GM18511 (cell line): ENCODE measurements at regions not wholly inside any gene's neighbourhood (a gene's known extent, or its start where the extent isn't known, plus 50 kb on each side); places are given as distances from the start of the nearest gene placed in this dataset.

Source experiments
- ATAC-seq: cut with Tn5 transposase; IDR thresholded peaks from one replicate; pipeline ENCODE4 v1.9.1; 2021; ENCODE audit warnings: mild to moderate bottlenecking, moderate library complexity; ENCODE audit not compliant: unreplicated experiment

DNA sequence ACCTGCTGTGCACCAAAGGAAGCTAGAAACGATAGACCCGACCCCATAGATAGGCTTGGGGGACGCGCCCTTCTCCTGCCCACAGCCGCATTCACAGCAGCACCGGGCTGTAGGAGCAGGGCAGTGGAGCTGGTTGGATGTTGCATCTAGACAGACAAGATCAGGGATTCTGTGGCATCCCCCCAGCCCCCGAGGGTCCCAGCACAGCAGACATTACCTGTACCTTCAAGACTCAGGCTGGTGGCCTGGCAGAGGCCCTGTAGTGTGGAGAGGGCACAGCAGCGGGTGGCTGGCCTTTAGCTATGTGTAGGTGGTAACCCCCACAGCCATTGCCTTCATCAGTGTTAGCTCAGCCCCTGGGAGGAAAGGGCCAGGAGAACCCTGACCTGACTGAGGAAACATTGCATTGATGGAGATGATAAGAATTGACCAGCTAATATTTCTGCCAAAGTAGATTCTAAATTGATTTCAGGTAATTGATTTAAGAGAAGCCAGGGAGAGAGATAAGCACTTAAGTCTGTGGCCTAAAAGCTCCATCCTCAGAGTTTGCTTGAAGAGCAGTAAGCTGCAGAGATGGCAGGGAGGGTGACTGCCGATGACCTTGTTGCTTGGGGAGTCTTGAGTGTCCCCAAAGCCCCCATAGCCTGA lies 269.4 kb downstream of the TLE3 start:
- ATAC-seq = no peak

DNA sequence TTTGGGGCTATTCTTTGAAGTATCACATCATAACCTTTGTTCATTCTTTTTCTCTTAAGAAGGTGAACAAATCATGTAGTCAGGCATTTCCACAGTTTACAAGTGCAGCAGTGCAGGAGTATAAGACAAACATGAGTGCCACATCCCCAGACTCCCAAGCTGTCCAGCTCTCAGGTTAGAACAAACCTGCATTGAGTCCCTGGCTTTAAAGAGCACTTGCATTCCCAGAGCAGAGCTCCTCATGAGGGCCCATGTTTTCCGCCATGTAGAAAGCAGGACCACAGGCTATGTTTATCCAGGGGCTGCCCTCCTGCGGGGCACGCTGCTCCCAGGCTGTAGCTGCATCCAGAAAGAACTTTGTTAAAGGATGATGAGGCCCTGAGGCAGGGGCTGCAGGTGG lies 267.7 kb downstream of the TLE3 start:
- no peak for ATAC-seq

DNA sequence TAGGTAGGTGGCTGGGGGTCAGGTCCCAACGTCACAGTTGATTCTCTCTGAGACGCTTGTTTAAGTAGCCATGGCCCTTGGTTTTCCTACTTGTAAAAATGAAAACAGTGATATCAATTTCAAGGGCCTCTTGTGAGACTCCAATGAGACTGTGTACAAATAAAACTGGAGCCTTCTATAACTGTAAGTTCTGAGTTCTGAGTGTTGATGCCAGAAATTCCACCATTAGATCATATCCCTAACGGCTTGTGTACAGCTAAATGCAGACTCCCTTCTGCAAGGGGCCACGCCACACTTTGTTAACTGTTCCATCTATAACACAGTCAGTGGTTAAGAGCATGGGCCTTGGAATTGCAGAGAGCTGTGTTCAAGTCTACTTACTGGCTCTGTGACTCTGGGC lies 267.3 kb downstream of the TLE3 start:
- ATAC-seq = no peak

DNA sequence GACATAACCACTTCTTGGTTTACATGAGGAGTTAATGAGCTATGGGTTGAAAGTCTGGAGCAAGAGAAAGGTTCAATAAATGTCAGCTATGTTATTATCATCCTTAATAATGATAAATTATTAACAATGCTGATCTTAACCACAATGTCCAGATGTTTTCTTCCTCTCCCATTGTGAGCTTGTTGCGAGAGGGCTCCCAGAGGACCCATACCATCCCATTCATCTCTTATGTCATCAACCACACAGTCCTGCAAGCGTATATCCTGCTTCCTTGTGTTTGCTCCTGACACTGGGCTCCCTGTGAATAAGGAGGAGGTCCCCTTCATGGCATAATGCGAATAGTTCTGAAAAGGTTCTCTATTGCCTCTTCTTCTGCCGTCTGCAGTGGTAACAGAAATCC lies 266.8 kb downstream of the TLE3 start:
- ATAC-seq = no peak

DNA sequence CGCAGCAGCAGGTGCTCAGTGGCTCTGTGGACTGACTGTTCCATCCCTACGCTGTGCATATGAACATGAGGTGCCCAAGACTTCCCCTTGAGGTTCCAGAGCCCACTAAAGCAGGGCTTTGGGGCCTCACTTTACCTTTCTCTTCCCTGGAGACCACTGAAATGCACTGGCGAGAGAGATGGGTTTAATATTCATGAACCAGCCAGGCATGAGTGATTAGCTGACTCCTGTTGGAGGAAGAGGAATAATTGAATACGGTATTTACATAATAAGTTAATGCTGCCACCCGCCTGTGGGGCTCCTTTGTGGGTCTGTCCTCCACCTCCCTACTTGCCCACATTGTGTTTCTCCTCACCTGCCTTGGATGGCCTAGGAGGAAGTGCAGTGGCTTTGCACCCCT lies 263.4 kb downstream of the TLE3 start:
- ATAC-seq = no peak

DNA sequence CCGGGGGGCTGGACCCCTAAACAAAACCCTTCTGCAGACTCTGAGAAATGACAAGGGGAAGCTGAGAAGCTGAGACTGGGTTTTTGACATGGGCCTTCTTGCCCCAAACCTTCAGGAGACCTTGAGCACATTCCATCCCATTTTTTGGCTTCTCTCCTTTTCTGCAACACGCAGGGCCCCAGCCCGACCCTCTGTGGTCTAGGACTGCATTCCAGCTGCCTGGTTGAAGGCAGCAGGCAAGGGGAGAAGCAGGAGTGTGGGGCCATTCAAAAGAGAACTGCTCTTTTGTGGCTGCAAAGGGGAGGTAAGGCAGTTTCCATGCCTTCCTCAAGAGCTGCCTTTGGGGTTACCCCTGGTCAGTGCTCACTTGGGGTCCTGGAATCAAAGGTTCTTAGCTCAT lies 263.0 kb downstream of the TLE3 start:
- ATAC-seq = no peak

DNA sequence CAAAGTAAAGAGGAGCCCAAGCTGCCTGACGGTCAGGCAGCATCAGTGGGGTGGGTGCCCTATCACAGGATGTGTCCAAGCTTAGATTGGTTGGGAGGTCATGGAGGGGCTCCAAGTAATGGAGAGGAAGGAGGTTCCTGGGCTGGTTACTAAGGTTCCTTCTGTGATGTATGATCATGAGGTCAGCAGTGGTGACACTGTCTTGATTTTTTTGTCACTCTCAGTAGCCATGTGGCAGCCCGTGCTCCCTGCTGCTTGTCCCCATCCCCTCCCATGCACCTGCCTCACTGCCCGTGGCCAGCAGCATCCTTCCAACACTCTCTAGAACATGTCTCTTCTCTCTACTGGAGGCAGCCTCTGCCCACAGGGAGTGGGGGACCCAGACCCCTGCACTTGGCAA lies 261.7 kb downstream of the TLE3 start:
- no peak for ATAC-seq

DNA sequence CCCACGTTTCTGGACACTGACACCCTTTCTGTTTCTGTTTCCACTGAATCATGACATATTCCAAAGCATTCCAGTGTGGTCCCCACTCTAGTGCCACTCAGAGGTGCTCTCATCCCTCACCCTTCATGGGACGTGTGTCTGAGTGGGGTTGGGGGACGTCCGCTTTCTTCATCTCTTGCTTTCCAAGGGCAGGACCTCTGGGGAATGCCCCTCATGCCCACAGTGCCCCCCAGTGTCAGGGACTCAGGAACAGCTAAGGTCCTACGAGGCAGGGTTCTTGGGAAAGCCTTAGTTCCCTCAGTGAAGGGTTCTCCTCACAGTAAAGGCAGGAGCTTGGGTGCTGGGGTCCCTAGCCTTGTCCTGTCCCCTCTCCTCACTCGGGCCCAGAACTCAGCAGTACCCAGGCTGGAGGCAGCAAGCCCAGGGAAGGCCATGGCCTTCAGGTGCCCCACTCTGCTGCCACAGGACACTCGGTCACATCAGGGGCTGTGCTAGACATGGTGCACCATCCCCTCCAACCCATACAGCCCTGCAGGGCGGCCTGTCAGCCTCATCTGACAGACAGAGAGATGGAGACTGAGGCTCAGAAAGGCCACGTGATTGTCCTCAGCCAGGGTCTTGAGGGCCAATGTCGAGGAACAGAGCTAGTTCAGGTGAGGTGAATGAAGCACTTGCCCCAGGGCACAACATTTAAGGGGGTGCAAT lies 261.0 kb downstream of the TLE3 start:
- no peak for ATAC-seq

DNA sequence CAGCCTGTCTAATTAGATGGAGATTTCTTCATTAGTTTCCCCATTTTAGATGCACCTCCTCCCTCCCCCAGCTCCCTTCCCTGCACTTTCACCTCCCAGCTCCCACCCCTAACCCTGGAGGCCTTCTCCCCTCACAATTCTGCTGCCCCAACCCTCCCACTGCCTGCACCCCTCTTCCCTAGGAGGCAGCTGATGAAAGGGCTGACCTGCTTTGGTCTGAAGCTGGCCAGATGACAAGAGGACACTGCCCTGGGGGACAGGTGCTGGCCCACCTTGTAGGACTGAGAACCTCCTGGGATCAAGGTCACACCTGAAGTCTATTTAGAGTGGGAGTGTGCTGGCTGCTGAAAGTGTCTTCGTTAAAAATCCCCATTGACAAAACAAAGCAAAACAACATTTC lies 259.4 kb downstream of the TLE3 start:
- no peak for ATAC-seq

DNA sequence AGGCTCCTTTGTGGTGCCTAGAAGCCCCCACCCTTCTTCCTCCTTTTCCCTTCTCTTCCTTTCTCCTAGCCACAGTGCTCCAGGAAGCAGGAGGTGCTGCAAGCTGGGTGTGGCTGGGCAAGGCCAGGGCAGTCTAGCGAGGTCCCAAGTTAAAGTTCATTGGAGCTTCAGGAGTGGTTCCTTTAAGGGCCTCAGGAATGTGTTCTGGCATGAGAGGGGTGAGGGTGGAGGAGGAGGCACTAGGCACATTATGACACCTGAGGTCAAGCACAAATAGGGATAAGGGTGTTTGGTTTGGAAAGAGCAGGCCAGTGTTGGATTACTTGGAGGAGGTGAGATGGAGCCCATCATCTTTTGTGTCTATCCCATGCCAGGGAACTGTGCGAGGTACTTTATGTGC lies 258.7 kb downstream of the TLE3 start:
- ATAC-seq = no peak

DNA sequence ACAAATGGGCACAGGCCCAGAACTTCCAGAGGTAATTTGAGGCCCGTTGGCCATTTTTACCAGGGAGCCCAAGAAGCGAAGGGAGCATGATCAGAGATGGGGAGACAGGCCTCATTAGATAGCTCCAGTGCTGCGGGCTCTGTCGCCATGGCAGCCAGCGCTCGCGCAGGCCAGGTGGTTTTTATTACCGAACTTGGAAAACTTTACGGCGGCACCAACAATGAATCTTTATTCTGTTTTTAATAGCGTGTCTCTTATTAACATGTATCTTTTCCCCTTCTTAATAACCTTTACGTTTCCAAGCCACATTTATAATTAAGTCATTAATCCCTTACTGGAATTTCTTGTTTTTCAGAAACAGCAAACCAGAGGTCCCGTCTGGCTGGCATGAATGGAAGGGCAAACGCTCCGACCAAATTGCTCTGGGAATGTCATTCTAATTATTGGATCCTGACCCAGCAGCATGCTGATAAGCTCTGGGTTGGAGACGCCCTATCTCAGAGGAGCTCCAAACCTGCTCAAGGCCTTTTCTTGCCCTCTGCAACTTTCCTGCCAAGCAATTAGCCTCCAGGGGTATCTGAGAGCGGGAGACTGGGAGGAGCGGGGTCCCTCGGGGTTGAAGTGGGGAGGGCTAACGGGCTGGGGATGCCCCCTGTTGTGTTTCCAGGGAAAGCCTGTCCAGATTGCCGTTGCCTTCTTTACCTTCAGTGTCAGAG lies 256.4 kb downstream of the TLE3 start:
- ATAC-seq = no peak

DNA sequence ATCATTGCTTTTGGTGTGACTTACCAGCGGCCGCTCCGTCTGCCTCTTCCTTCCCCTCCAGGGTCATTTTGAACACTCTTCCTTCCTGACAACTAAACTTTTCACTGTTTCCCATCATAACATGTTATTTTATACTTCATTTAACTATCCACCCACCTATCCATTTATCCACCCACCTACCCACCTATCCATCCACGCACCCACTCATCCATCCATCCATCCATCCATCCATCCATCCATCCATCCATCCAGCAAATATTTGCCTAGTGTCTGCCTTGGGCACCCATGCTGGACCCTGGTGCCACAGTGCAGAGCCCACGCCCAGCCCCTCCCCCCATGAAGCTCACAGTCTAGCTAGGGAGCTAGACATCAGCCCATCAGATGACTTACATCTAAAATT lies 254.9 kb downstream of the TLE3 start:
- no peak for ATAC-seq

DNA sequence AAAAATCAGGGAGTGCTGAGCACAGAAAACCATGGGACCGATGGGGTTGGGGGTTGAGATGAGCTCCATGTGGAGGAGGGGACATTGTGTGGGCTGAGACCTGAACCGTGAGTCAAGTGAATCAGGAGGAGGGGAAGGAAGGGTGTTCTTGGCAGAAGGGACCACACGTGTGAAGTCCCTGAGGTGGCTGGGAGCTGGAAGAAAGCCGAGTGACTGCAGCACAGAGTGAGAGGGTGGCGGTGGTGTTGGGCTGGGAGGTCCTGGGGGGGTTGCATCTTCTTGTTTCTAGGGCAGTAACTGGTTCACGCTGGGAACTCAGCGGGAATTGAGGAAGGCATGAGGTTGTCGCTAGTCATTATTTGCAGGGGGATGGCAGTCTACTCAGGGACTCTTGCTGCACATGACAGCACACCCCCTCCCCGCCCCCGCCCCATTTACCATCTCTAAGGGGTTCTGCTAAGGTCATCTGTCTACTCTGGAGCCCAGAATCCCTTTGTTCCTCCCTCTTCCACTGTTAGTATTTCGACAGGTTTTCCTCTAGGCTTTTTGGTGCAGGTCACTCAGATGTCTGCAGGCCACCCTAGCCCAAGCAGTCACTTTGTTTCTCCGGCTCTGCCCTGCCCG lies 254.3 kb downstream of the TLE3 start:
- no peak for ATAC-seq

DNA sequence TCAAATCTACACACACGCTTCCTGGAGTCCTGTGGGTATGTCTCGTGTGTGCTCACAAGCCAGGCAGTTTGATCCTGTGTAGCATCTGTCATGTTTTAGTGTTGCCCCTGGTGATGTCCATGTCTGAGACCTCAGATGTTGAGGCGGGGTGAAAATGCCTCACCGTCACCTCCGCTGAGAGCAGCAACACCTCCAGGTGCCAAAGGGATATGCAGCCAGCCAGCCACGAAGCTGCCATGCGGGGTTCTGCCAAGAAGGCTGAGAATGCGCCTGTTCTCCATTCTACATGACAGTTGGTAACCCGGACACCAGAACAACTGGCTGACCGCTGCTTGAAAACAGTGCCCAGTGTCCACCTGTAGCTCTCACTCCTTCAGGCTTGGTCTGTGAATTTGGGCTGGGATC lies 253.8 kb downstream of the TLE3 start:
- ATAC-seq = no peak

DNA sequence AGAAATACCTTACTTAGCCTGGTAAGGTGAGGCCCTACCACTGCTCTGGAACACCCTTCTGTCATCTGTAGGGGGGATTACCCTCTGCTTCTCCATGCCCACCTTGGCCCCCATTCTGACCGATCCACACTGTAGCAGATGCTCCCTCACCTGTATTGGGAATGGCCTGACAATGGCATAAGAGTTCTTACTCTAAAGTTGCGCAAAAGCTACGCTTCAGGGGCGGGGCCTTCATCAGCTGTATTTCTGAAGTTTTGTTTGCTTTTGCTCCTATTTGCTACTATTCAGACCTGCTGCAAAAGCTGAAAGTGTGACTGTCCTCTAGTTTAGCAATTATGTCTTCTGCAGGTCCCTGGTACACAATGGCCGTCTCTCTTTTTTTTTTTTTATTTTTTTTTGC lies 252.6 kb downstream of the TLE3 start:
- no peak for ATAC-seq

DNA sequence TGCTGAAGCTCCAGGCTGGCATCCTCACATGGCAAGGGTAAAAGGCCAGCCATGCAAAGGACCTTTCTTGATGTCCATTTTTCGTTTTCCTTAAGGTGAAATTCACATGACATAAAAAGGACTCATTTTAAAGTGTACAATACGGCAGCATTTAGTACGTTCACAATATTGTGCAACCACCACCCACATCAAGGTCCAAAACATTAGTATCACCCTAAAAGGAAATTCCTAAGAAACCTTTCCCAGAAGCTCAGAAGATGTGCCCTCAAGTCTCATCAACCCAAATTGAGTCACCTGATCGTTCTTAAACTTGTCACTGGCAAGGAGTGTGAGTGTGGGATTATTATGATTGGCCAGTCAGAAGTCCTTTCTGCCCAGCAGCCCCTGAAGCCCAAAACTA lies 250.1 kb downstream of the TLE3 start:
- no peak for ATAC-seq

DNA sequence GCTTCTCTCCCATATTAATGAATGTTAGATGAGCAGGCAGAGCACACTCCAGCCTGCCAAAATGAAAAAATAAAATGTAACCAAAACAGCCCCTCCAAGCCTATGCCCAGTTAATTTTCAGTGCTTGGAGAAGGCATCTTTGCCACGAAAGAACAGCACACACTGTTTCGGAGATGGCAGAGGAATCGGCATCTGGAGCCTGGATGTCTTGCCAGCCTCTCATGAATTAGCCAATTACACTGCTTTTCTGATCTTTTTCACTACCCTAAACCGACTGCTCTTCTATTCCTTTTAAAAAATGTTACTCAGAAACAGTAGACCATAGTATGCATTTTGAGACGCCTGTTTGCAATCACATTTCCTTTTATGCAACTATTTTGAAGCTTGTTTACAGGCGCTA lies 249.6 kb downstream of the TLE3 start:
- ATAC-seq = no peak

DNA sequence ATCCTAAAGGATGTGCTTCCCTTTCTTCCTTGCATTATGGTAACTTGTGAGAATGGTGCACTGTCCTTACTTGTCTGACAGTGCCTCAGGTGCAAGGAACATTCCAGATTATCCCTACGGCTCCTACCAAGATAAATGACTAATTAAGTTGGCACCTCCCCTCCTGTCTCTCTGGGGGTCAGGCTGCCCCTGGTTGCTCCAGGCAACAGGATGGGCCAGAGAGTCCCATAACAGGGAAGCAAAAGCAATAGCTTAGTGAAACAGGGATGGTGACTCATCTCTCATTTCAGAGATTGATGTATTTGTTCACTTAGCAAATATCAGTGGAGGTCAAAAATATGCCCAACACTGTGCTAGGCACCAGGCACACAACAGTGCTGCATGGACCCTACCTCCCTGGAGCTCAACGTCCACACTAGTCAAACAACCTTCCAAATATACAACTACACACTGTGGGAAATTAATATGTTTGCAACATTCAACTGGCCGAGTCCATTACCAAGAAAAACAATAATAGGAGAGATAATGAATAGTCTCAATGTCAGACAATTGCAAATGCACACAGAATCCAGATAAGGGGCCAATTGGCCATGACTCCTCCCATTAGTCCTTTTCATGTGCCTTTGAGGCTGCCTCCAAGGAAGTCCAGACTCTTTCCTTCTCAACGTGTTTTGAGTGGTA lies 249.0 kb downstream of the TLE3 start:
- ATAC-seq = no peak

DNA sequence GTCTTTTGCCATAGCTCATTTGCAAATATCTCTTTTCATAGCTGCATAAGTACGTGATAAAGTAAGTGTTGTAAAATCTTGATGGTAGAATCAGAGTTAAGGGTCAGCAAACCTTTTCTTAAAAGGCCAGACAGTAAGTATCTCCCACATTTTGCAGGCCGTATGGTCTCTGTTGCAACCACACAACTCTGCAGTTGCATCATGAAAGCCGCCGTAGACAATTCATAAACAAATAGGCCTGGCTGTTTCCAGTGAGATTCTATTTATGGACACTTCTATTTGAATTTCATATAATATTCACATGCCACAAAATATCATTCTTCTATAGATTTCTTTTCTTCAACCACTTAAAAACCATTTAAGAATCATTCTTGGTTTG lies 248.5 kb downstream of the TLE3 start:
- ATAC-seq = no peak

DNA sequence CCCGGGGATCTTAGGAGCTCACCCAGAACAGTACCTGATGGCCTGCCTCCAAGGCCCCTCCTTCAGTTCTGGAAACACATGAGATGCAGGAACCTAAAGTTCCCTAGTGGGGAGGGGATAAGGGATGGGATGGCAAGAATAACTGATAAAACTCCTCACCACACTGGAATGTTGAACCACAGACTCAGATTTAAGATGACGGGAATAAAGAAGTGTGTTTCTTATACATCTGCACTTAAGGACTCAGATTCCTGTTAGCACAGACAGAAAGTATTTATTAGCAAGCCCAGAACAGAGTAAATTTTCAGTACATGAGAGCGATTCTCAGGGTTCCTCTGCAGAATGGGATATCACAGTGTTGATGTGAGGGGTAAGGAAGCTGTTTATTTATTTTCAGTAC lies 245.2 kb downstream of the TLE3 start:
- ATAC-seq = no peak

DNA sequence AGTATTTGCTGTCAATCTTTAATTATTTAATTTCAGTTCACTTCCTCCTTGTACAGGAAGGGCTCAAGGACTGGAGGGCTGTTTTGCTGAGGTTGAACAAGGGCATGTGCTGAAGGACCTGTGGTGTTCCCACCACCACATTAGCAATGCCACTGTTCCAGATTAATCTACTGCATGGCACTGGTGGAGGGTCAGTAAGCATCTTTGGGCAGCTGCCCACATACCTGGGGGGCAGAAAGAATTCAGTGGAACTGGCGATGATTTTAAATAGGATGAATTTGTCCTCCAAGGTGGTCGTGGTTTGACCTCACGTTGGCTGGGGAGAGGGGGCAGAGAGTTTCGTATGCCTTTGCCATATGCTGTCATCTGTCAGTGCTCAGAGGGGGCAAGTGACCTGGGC lies 244.8 kb downstream of the TLE3 start:
- no peak for ATAC-seq
